HG02642 (cell line): ENCODE measurements at regions not wholly inside any gene's neighbourhood (a gene's known extent, or its start where the extent isn't known, plus 50 kb on each side); places are given as distances from the start of the nearest gene placed in this dataset.

ENCODE experiments used
- ATAC-seq: cut with Tn5 transposase; IDR thresholded peaks from one replicate; pipeline ENCODE4 v1.9.1; 2021; ENCODE audit warnings: mild to moderate bottlenecking; ENCODE audit not compliant: unreplicated experiment, poor library complexity

- no peak for ATAC-seq
Measured at GRCh38 chr15:66900586-66901310, 164.7 kb upstream of the SMAD3 start.

GRCh38 chr15:66901336-66902100, 163.9 kb upstream of the SMAD3 start:
- ATAC-seq, result no peak

GRCh38 chr15:66905185-66905584, 160.2 kb upstream of the SMAD3 start:
- no peak for ATAC-seq

GRCh38 chr15:66905954-66906353, 159.4 kb upstream of the SMAD3 start:
- no peak for ATAC-seq

- ATAC-seq, result no peak
Measured at GRCh38 chr15:66906668-66907614, 158.5 kb upstream of the SMAD3 start.

GRCh38 chr15:66907826-66908743, 157.3 kb upstream of the SMAD3 start:
- ATAC-seq, result no peak

GRCh38 chr15:66908744-66909095, 156.7 kb upstream of the SMAD3 start:
- ATAC-seq, result no peak

- no peak for ATAC-seq
Measured at GRCh38 chr15:66909381-66909890, 156.0 kb upstream of the SMAD3 start.

GRCh38 chr15:66911131-66911700, 154.2 kb upstream of the SMAD3 start:
- no peak for ATAC-seq

GRCh38 chr15:66912001-66912400, 153.4 kb upstream of the SMAD3 start:
- no peak for ATAC-seq

- ATAC-seq, result no peak
Measured at GRCh38 chr15:66912441-66912840, 153.0 kb upstream of the SMAD3 start.

GRCh38 chr15:66917904-66918448, 147.4 kb upstream of the SMAD3 start:
- ATAC-seq, result no peak

- no peak for ATAC-seq
Measured at GRCh38 chr15:66919421-66919820, 146.0 kb upstream of the SMAD3 start.

- no peak for ATAC-seq
Measured at GRCh38 chr15:66921319-66921915, 144.0 kb upstream of the SMAD3 start.

GRCh38 chr15:66922608-66923007, 142.8 kb upstream of the SMAD3 start:
- no peak for ATAC-seq

GRCh38 chr15:66923438-66923881, 141.9 kb upstream of the SMAD3 start:
- no peak for ATAC-seq

GRCh38 chr15:66924889-66925288, 140.5 kb upstream of the SMAD3 start:
- no peak for ATAC-seq

- ATAC-seq, result no peak
Measured at GRCh38 chr15:66925721-66926120, 139.7 kb upstream of the SMAD3 start.
